Parathyroid adenoma (tissue), 2 donors: ENCODE measurements at regions not wholly inside any gene's neighbourhood (a gene's known extent, or its start where the extent isn't known, plus 50 kb on each side); places are given as distances from the start of the nearest gene placed in this dataset.

Experiments
- H2AFZ ChIP-seq: fragments of 300-600 bp; sonication (generic); one replicate; pipeline ENCODE4 v1.7.0; 2017; ENCODE audit warnings: antibody characterized with exemption, mild to moderate bottlenecking
- H3K27ac ChIP-seq: fragments of 300-600 bp; sonication (generic); one replicate; pipeline ENCODE4 v1.7.0; 2017
- H3K27me3 ChIP-seq: fragments of 300-600 bp; sonication (generic); one replicate; pipeline ENCODE4 v1.7.0; 2017; ENCODE audit warnings: low read length; ENCODE audit not compliant: control insufficient read depth, insufficient read depth
- H3K36me3 ChIP-seq: fragments of 300-600 bp; sonication (generic); one replicate; pipeline ENCODE4 v1.7.0; 2017; ENCODE audit warnings: low read length; ENCODE audit not compliant: control insufficient read depth, insufficient read depth
- H3K4me1 ChIP-seq: fragments of 300-600 bp; sonication (generic); one replicate; pipeline ENCODE4 v1.7.0; 2017; ENCODE audit warnings: control low read depth
- H3K4me2 ChIP-seq: fragments of 300-600 bp; sonication (generic); one replicate; pipeline ENCODE4 v1.7.0; 2017; ENCODE audit warnings: low read length
- H3K4me3 ChIP-seq: fragments of 300-600 bp; sonication (generic); one replicate; pipeline ENCODE4 v1.7.0; 2017; ENCODE audit warnings: low read depth, low read length
- H3K79me2 ChIP-seq: fragments of 300-600 bp; sonication (generic); one replicate; pipeline ENCODE4 v1.7.0; 2017; ENCODE audit warnings: control low read depth
- H3K9ac ChIP-seq: fragments of 300-600 bp; sonication (generic); one replicate; pipeline ENCODE4 v1.7.0; 2017; ENCODE audit warnings: mild to moderate bottlenecking
- H3K9me3 ChIP-seq: fragments of 300-600 bp; sonication (generic); one replicate; pipeline ENCODE4 v1.7.0; 2017; ENCODE audit warnings: low read length; ENCODE audit not compliant: control insufficient read depth
- CTCF ChIP-seq: fragments of 300-600 bp; sonication (generic); IDR thresholded peaks from one replicate; pipeline ENCODE4 v1.7.0; 2017; ENCODE audit warnings: antibody characterized with exemption, mild to moderate bottlenecking
- donor health status: primary hyperparathyroidism.

GRCh38 chr1:219506936-219507335, 106.0 kb downstream of the ZC3H11B start:
- H3K79me2 ChIP-seq = no peaks in the 10 kb centered on the region
- H3K4me3 ChIP-seq = no peak overlapping the region
- no peaks in the 10 kb centered on the region for H3K4me1 ChIP-seq
- no peaks in the 10 kb centered on the region for H3K36me3 ChIP-seq
- H3K27me3 ChIP-seq = no peaks in the 10 kb centered on the region
- TF ChIP-seq CTCF = no peak
- H2AFZ ChIP-seq = no peak overlapping the region
- H3K9ac ChIP-seq = no peak overlapping the region
- H3K9me3 ChIP-seq = no peaks in the 10 kb centered on the region
- H3K27ac ChIP-seq = no peak overlapping the region
- no peak overlapping the region for H3K4me2 ChIP-seq

GRCh38 chr1:219506473-219506899, 106.4 kb downstream of the ZC3H11B start:
- TF ChIP-seq CTCF = no peak
- Histone ChIP-seq H3K9ac (no peak overlapping the region), H3K9me3 (no peaks in the 10 kb centered on the region), H3K4me1 (no peaks in the 10 kb centered on the region), H3K27me3 (no peaks in the 10 kb centered on the region), H3K4me2 (no peak overlapping the region), H3K79me2 (no peaks in the 10 kb centered on the region), H3K27ac (no peak overlapping the region), H3K36me3 (no peaks in the 10 kb centered on the region), H3K4me3 (no peak overlapping the region), H2AFZ (no peak overlapping the region)

DNA sequence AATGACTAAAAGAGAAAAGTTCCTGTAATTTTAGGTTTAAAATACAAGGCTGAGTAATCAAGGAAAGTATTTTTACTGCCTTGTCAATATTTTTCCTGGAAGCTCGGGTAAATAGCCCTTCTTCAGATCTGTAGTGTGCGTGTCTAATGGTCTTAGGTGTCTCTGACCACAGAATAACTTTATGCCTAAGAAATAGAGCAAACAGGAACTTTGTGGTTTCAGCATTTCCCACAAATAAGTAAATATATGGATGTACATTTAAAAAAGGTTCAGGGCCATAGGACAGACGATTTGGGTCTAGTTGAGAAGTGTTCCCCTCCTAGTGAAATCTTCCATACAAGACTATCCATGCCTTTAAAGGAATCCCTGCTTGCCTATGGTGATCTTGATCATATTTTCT, 107.0 kb downstream of the ZC3H11B start:
- Histone ChIP-seq H2AFZ (no peak overlapping the region), H3K4me1 (no peaks in the 10 kb centered on the region), H3K27me3 (no peaks in the 10 kb centered on the region), H3K9me3 (no peaks in the 10 kb centered on the region), H3K9ac (no peak overlapping the region), H3K27ac (no peak overlapping the region), H3K79me2 (no peaks in the 10 kb centered on the region), H3K4me2 (no peak overlapping the region), H3K4me3 (no peak overlapping the region), H3K36me3 (no peaks in the 10 kb centered on the region)
- no peak for TF ChIP-seq CTCF

DNA sequence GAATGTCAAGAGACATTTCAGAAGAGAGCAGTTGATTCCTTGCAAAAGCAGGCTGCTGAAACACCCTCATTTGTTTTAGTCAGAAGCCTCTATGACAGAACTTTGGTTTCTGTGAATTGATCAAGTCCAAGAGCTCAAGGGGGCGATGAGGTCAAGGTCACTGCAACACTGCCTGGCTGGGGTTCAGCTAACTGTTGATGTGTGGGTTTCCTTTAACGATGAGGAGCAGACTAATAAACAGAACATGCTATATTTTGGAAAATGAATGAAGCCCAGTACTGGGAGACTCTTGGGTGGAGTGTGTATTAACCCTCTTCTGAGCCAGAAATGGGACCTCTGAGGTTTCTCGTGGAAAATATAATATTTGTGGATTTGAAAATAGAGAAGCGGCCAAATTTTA, 109.3 kb downstream of the ZC3H11B start:
- H3K9me3 ChIP-seq = no peaks in the 10 kb centered on the region
- H3K9ac ChIP-seq = no peak overlapping the region
- no peak overlapping the region for H2AFZ ChIP-seq
- H3K79me2 ChIP-seq = no peaks in the 10 kb centered on the region
- H3K27me3 ChIP-seq = no peaks in the 10 kb centered on the region
- H3K4me1 ChIP-seq = no peaks in the 10 kb centered on the region
- TF ChIP-seq CTCF = no peak
- no peak overlapping the region for H3K27ac ChIP-seq
- H3K4me2 ChIP-seq = no peak overlapping the region
- no peak overlapping the region for H3K4me3 ChIP-seq
- no peaks in the 10 kb centered on the region for H3K36me3 ChIP-seq

GRCh38 chr1:219500327-219500897, 112.5 kb downstream of the ZC3H11B start:
- Histone ChIP-seq H3K36me3 (no peaks in the 10 kb centered on the region), H3K79me2 (no peaks in the 10 kb centered on the region), H2AFZ (no peak overlapping the region), H3K27ac (no peak overlapping the region), H3K27me3 (no peaks in the 10 kb centered on the region), H3K4me3 (no peak overlapping the region), H3K9ac (no peak overlapping the region), H3K4me1 (no peaks in the 10 kb centered on the region), H3K4me2 (no peak overlapping the region), H3K9me3 (no peaks in the 10 kb centered on the region)
- TF ChIP-seq CTCF = no peak
